ENCODE measurements at regions not wholly inside any gene's neighbourhood (a gene's known extent, or its start where the extent isn't known, plus 50 kb on each side); places are given as distances from the start of the nearest gene placed in this dataset.
A peak's percentile ranks its signal among the peaks of the same experiment; 100 is the strongest.

DNA sequence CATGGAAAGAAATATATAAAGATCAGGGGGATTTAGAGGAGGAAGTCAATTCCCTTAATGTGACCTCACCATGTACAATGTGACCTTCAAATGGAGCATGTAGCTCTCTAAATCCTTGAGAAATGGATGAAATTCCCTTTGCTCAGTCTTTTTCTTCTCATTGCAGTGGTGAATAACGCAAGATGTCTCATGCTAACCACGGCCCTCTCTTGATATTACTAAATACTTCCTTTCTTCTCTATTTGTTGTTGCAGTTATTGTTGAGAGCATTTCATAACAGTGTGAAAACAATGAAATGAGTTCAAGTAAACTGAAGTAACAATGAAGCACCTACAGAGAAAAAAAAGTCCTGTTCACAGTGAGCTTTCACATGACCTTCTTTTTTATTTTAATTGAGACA, 55.6 kb downstream of the ZNF281 start:
- DNase-seq = peak; percentile 67
- H3K9me3 ChIP-seq (ENCODE audit: control insufficient read depth, low read length) = no peaks in the 10 kb centered on the region
- H3K18ac ChIP-seq (ENCODE audit: low read depth in 1 of 2, low read length in 2 of 2) = no peak overlapping the region
- H3K9ac ChIP-seq (ENCODE audit: low read length) = no peak overlapping the region
- no peak overlapping the region for H4K8ac ChIP-seq (ENCODE audit: low read length)
- H3K36me3 ChIP-seq (ENCODE audit: control insufficient read depth in 1 of 2, insufficient read depth in 2 of 2, low read depth in 1 of 2, low read length in 2 of 2) = no peaks in the 10 kb centered on the region
- no peak overlapping the region for H2BK12ac ChIP-seq (ENCODE audit: low read length in 2 of 2)
- no peaks in the 10 kb centered on the region for H3K27me3 ChIP-seq (ENCODE audit: control insufficient read depth in 1 of 2, insufficient read depth in 1 of 2, low read length in 2 of 2)
- 100% methylated on average over 1 of the region's 2 CpGs for WGBS
- H3K79me1 ChIP-seq (replicated peaks; ENCODE audit: low read length, poor library complexity, severe bottlenecking) = no peaks in the 10 kb centered on the region
- no peak overlapping the region for H2BK120ac ChIP-seq (ENCODE audit: low read depth, low read length)
- no peaks in the 10 kb centered on the region for H3K4me1 ChIP-seq (ENCODE audit: control insufficient read depth, insufficient read depth, low read depth, low read length)
- H3K27ac ChIP-seq (ENCODE audit: low read length, poor library complexity, severe bottlenecking) = no peak overlapping the region
- no peak overlapping the region for H2BK5ac ChIP-seq (ENCODE audit: low read depth, low read length, poor library complexity, severe bottlenecking)
- H3K4me3 ChIP-seq (ENCODE audit: insufficient read depth in 1 of 2, low read depth in 1 of 2, low read length in 2 of 2) = no peak overlapping the region
- H3K14ac ChIP-seq (ENCODE audit: low read length in 2 of 2) = no peak overlapping the region
- H3K23ac ChIP-seq (ENCODE audit: low read length in 2 of 2) = no peak overlapping the region
- no peak overlapping the region for H4K91ac ChIP-seq (ENCODE audit: low read length)
- H2AK5ac ChIP-seq (ENCODE audit: low read length, severe bottlenecking) = no peak overlapping the region
- H3K4me2 ChIP-seq (ENCODE audit: low read length, poor library complexity, severe bottlenecking) = no peak overlapping the region
- no peak overlapping the region for H2AFZ ChIP-seq (ENCODE audit: low read depth, low read length)
- H3K4ac ChIP-seq (ENCODE audit: low read depth in 1 of 2, low read length in 2 of 2) = no peak overlapping the region
- no peak overlapping the region for H2BK15ac ChIP-seq (ENCODE audit: low read depth, poor library complexity, severe bottlenecking)

DNA sequence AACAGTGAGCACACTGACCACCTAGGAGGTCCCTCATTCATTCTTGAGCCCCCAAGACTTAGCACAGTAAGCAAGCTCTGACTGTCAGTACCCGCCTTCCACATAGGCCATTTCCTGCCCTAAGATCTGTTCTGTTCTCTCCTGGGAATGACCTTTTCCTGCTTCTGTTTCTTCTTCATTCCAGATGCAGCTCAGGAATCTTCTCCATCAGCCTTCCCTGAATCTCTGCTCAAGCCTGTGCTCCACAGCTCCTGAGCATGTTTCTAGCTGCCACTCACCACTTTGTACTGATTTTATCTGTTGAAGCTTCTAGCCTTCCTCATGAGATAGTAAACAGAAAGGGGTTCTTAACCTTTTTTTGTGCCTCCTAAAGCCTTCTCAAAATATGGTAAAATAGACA, 56.6 kb downstream of the ZNF281 start:
- Histone ChIP-seq H3K4me1 (ENCODE audit: control insufficient read depth, insufficient read depth, low read depth, low read length) (no peaks in the 10 kb centered on the region), H3K4me2 (ENCODE audit: low read length, poor library complexity, severe bottlenecking) (no peak overlapping the region), H3K27me3 (ENCODE audit: control insufficient read depth in 1 of 2, insufficient read depth in 1 of 2, low read length in 2 of 2) (no peaks in the 10 kb centered on the region), H2BK12ac (ENCODE audit: low read length in 2 of 2) (peak overlapping the region; percentile 37 to 75), H2BK5ac (ENCODE audit: low read depth, low read length, poor library complexity, severe bottlenecking) (no peak overlapping the region), H4K8ac (ENCODE audit: low read length) (no peak overlapping the region), H3K27ac (ENCODE audit: low read length, poor library complexity, severe bottlenecking) (peak overlapping the region; percentile 5), H3K4me3 (ENCODE audit: insufficient read depth in 1 of 2, low read depth in 1 of 2, low read length in 2 of 2) (no peak overlapping the region), H3K14ac (ENCODE audit: low read length in 2 of 2) (no peak overlapping the region), H2BK15ac (ENCODE audit: low read depth, poor library complexity, severe bottlenecking) (no peak overlapping the region), H3K4ac (ENCODE audit: low read depth in 1 of 2, low read length in 2 of 2) (no peak overlapping the region), H2AK5ac (ENCODE audit: low read length, severe bottlenecking) (peak overlapping the region; percentile 33), H3K23ac (ENCODE audit: low read length in 2 of 2) (no peak overlapping the region), H3K9me3 (ENCODE audit: control insufficient read depth, low read length) (no peaks in the 10 kb centered on the region), H3K18ac (ENCODE audit: low read depth in 1 of 2, low read length in 2 of 2) (peak overlapping the region in 1 of 2 experiments; percentile 44), H3K36me3 (ENCODE audit: control insufficient read depth in 1 of 2, insufficient read depth in 2 of 2, low read depth in 1 of 2, low read length in 2 of 2) (no peaks in the 10 kb centered on the region), H2AFZ (ENCODE audit: low read depth, low read length) (no peak overlapping the region), H4K91ac (ENCODE audit: low read length) (no peak overlapping the region), H3K79me1 (replicated peaks; ENCODE audit: low read length, poor library complexity, severe bottlenecking) (no peaks in the 10 kb centered on the region), H3K9ac (ENCODE audit: low read length) (peak overlapping the region; percentile 90), H2BK120ac (ENCODE audit: low read depth, low read length) (no peak overlapping the region)
- DNase-seq = peak; percentile 37
- WGBS = 35% methylated on average over 1 of the region's 1 CpG

DNA sequence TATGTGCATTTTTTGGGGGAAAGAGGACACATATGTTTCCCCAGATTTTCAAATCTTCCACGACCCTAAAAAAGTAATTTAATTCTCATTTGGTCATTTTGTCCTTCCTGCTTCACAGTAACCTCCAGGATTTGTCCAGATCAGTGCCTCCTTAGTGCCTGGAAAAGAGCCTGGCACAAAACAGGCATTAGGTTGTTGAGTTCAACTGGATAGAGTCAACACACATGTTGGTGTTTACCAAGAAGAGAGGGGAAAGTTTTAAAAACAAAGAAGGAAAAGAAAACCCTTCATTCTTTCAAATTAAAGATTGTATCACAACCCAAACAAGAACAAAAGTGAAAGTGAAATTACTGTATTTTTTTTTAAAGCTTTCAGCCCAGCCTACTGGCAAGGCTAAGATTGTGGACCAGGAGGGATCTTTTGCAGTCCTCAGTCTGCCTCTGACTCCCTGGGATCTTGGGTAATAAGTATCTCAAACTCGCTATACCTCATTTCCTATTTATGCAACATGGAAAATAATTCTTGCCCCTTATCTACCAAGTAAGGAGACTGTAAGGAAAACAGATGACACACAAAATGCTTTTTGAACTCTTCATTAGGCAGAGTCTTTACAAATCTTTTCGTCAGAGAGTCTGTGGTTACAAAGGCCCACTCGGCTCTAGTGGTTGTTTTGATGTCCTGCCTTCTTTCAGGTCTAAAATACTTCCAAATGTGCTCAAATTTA, 57.8 kb downstream of the ZNF281 start:
- Histone ChIP-seq H2AFZ (ENCODE audit: low read depth, low read length) (no peak overlapping the region), H4K8ac (ENCODE audit: low read length) (peak overlapping the region; percentile 95), H3K18ac (ENCODE audit: low read depth in 1 of 2, low read length in 2 of 2) (peak overlapping the region; percentile 46 to 81), H3K27ac (ENCODE audit: low read length, poor library complexity, severe bottlenecking) (peak overlapping the region; percentile 90), H3K4me3 (ENCODE audit: insufficient read depth in 1 of 2, low read depth in 1 of 2, low read length in 2 of 2) (peak overlapping the region in 1 of 2 experiments; percentile 67), H3K4me2 (ENCODE audit: low read length, poor library complexity, severe bottlenecking) (no peak overlapping the region), H2AK5ac (ENCODE audit: low read length, severe bottlenecking) (peak overlapping the region; percentile 74), H3K4me1 (ENCODE audit: control insufficient read depth, insufficient read depth, low read depth, low read length) (no peaks in the 10 kb centered on the region), H3K36me3 (ENCODE audit: control insufficient read depth in 1 of 2, insufficient read depth in 2 of 2, low read depth in 1 of 2, low read length in 2 of 2) (no peaks in the 10 kb centered on the region), H3K27me3 (ENCODE audit: control insufficient read depth in 1 of 2, insufficient read depth in 1 of 2, low read length in 2 of 2) (no peaks in the 10 kb centered on the region), H3K14ac (ENCODE audit: low read length in 2 of 2) (no peak overlapping the region), H2BK120ac (ENCODE audit: low read depth, low read length) (no peak overlapping the region), H3K4ac (ENCODE audit: low read depth in 1 of 2, low read length in 2 of 2) (peak overlapping the region; percentile 29 to 54), H4K91ac (ENCODE audit: low read length) (no peak overlapping the region), H2BK5ac (ENCODE audit: low read depth, low read length, poor library complexity, severe bottlenecking) (no peak overlapping the region), H3K9me3 (ENCODE audit: control insufficient read depth, low read length) (no peaks in the 10 kb centered on the region), H3K23ac (ENCODE audit: low read length in 2 of 2) (no peak overlapping the region), H3K9ac (ENCODE audit: low read length) (peak overlapping the region; percentile 90), H2BK15ac (ENCODE audit: low read depth, poor library complexity, severe bottlenecking) (no peak overlapping the region), H3K79me1 (replicated peaks; ENCODE audit: low read length, poor library complexity, severe bottlenecking) (no peaks in the 10 kb centered on the region), H2BK12ac (ENCODE audit: low read length in 2 of 2) (peak overlapping the region; percentile 12 to 71)
- DNase-seq = peak; percentile 98
- 36% methylated on average over 3 of the region's 4 CpGs for WGBS

DNA sequence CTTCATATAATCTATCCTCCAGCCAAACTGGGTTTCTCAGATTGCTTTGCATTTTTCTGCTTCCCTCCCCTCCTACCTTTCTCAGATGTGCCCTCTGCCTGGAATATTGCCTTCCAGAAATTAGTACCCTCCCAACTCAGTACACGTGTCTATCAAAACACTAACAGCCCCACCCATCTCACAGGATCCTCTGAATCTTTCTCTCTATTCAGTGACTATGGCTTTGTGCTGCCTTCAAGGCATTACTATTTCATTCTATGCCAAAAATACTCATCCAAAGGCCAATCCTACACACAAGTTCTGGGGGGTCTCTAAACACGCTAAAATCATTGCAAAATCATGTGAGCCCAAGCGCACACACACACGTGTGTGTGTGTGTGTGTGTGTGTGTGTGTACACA, 58.4 kb downstream of the ZNF281 start:
- no peak overlapping the region for H3K14ac ChIP-seq (ENCODE audit: low read length in 2 of 2)
- WGBS = 94% methylated on average over 2 of the region's 4 CpGs

More for the DNA sequence above, 58.4 kb downstream of the ZNF281 start:
- peak overlapping the region; percentile 12 to 71 for H2BK12ac ChIP-seq (ENCODE audit: low read length in 2 of 2)
- H3K18ac ChIP-seq (ENCODE audit: low read depth in 1 of 2, low read length in 2 of 2) = peak overlapping the region; percentile 46 to 81
- no peak for DNase-seq
- H2AK5ac ChIP-seq (ENCODE audit: low read length, severe bottlenecking) = peak overlapping the region; percentile 84
- H4K91ac ChIP-seq (ENCODE audit: low read length) = no peak overlapping the region
- no peak overlapping the region for H2BK120ac ChIP-seq (ENCODE audit: low read depth, low read length)
- H3K9me3 ChIP-seq (ENCODE audit: control insufficient read depth, low read length) = no peaks in the 10 kb centered on the region
- H3K36me3 ChIP-seq (ENCODE audit: control insufficient read depth in 1 of 2, insufficient read depth in 2 of 2, low read depth in 1 of 2, low read length in 2 of 2) = no peaks in the 10 kb centered on the region
- H3K27ac ChIP-seq (ENCODE audit: low read length, poor library complexity, severe bottlenecking) = peak overlapping the region; percentile 90
- peak overlapping the region; percentile 95 for H4K8ac ChIP-seq (ENCODE audit: low read length)
- H2BK15ac ChIP-seq (ENCODE audit: low read depth, poor library complexity, severe bottlenecking) = no peak overlapping the region
- peak overlapping the region; percentile 29 to 54 for H3K4ac ChIP-seq (ENCODE audit: low read depth in 1 of 2, low read length in 2 of 2)
- H3K27me3 ChIP-seq (ENCODE audit: control insufficient read depth in 1 of 2, insufficient read depth in 1 of 2, low read length in 2 of 2) = no peaks in the 10 kb centered on the region
- no peak overlapping the region for H2BK5ac ChIP-seq (ENCODE audit: low read depth, low read length, poor library complexity, severe bottlenecking)
- H3K4me1 ChIP-seq (ENCODE audit: control insufficient read depth, insufficient read depth, low read depth, low read length) = no peaks in the 10 kb centered on the region
- peak overlapping the region; percentile 90 for H3K9ac ChIP-seq (ENCODE audit: low read length)
- no peak overlapping the region for H3K23ac ChIP-seq (ENCODE audit: low read length in 2 of 2)
- no peaks in the 10 kb centered on the region for H3K79me1 ChIP-seq (replicated peaks; ENCODE audit: low read length, poor library complexity, severe bottlenecking)
- no peak overlapping the region for H3K4me2 ChIP-seq (ENCODE audit: low read length, poor library complexity, severe bottlenecking)
- peak overlapping the region in 1 of 2 experiments; percentile 67 for H3K4me3 ChIP-seq (ENCODE audit: insufficient read depth in 1 of 2, low read depth in 1 of 2, low read length in 2 of 2)
- H2AFZ ChIP-seq (ENCODE audit: low read depth, low read length) = no peak overlapping the region

Data from mesenchymal stem cell (in vitro differentiated cells and primary cell).